H1 (cell line): ENCODE measurements at regions not wholly inside any gene's neighbourhood (a gene's known extent, or its start where the extent isn't known, plus 50 kb on each side); places are given as distances from the start of the nearest gene placed in this dataset.

Source experiments
- ZNF274 ChIP-seq: IDR thresholded peaks from 2 replicates; pipeline ENCODE4 v1.7.0; 2012; ENCODE audit warnings: low read length, borderline replicate concordance; ENCODE audit errors: extremely low read depth

- TF ChIP-seq ZNF274 = no peak
Measured at GRCh38 chr3:182464513-182465145, 328.7 kb upstream of the ATP11B start (continued).
